Lower leg skin (tissue), 4 donors: ENCODE measurements at regions not wholly inside any gene's neighbourhood (a gene's known extent, or its start where the extent isn't known, plus 50 kb on each side); places are given as distances from the start of the nearest gene placed in this dataset.

Experiments
- DNase-seq, 2 donors: peaks; one replicate each; pipeline ENCODE4 v3.0.0-alpha.2; 2019; ENCODE audit warnings: low spot score in 2 of 2
- H3K4me3 ChIP-seq: fragments of 200-600 bp; sonication (generic); 2 replicates; pipeline ENCODE4 v1.5.1; 2017; ENCODE audit warnings: mild to moderate bottlenecking, low read depth; ENCODE audit not compliant: poor library complexity, severe bottlenecking
- POLR2A ChIP-seq, 2 donors: fragments of 450-650 bp; IDR thresholded peaks; one replicate each; pipeline ENCODE4 v1.6.1; 2016 to 2017; ENCODE audit warnings: antibody characterized with exemption in 2 of 2, mild to moderate bottlenecking in 1 of 2, moderate library complexity in 1 of 2
- WGBS, 2 donors: methylation state at CpG; one replicate each; pipeline ENCODE4 v1.1.5; 2018; 5-methylcytosine and 5-hydroxymethylcytosine counted together
- intact Hi-C: fragments of 100-400 bp; cut with DNase I; formaldehyde crosslinking; loops from one replicate; pipeline ENCODE4 v1.15.0; 2023; ENCODE audit warnings: low total_unique reads
- TF ChIP-seq, protein P1 (sequence below), 3 donors: fragments of 450-650 bp; IDR thresholded peaks; one replicate each; pipeline ENCODE4 v1.5.1; 2016; ENCODE audit warnings: antibody characterized with exemption in 3 of 3, mild to moderate bottlenecking in 3 of 3, moderate library complexity in 2 of 3

DNA sequence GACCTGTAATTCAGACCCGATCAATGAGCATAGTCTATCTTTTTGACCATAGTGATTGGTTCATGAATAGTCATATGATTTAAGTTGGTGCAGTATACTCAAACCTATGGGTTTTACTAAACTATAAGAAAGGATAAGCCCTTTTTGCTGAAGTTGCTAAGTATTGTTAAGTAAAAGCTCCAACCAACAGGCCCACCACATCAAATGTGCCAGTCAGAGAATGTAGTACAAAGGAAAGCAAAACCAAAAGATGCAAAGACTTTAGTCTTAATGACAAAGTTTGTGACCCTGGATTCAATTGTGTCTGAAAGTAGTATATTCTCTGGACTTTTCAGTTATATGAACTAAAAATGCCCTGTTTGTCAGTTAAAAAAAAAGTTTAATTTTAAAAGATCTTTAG lies 208.1 kb upstream of the TET2 start:
- no peak overlapping the region for H3K4me3 ChIP-seq
- intact Hi-C loops, result no loop called here
- WGBS, 2 donors, result 93 to 94% methylated on average over 1 of the region's 1 CpG
- TF ChIP-seq, protein P1, sequence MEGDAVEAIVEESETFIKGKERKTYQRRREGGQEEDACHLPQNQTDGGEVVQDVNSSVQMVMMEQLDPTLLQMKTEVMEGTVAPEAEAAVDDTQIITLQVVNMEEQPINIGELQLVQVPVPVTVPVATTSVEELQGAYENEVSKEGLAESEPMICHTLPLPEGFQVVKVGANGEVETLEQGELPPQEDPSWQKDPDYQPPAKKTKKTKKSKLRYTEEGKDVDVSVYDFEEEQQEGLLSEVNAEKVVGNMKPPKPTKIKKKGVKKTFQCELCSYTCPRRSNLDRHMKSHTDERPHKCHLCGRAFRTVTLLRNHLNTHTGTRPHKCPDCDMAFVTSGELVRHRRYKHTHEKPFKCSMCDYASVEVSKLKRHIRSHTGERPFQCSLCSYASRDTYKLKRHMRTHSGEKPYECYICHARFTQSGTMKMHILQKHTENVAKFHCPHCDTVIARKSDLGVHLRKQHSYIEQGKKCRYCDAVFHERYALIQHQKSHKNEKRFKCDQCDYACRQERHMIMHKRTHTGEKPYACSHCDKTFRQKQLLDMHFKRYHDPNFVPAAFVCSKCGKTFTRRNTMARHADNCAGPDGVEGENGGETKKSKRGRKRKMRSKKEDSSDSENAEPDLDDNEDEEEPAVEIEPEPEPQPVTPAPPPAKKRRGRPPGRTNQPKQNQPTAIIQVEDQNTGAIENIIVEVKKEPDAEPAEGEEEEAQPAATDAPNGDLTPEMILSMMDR (IDR thresholded peaks at IDR 0.05), result no peak
- TF ChIP-seq POLR2A (IDR thresholded peaks at IDR 0.05), result no peak
- DNase-seq, result no peak

DNA sequence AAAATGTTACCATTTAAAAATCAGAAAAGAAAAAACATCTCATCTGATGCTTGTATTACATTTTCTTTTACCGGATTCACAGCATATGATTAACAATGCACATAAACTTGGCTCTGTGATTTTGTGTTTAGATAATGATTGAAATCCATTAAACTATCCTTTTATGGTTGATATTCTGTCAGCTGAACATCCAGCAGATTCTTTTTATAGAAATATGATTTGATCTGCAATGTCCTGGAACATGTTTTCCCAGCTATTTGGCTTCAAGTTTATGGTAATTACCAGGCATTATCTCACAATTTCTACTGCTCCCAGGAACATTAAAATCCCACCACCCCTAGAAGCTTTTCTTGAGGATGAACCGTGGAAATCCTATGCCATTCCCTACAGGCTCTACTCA lies 205.7 kb upstream of the TET2 start:
- DNase-seq, result no peak
- WGBS, 2 donors, result 51 to 68% methylated on average over 2 of the region's 2 CpGs
- TF ChIP-seq, protein P1 (IDR thresholded peaks at IDR 0.05), result no peak
- TF ChIP-seq POLR2A (IDR thresholded peaks at IDR 0.05), result no peak
- intact Hi-C loops, result no loop called here
- no peak overlapping the region for H3K4me3 ChIP-seq

DNA sequence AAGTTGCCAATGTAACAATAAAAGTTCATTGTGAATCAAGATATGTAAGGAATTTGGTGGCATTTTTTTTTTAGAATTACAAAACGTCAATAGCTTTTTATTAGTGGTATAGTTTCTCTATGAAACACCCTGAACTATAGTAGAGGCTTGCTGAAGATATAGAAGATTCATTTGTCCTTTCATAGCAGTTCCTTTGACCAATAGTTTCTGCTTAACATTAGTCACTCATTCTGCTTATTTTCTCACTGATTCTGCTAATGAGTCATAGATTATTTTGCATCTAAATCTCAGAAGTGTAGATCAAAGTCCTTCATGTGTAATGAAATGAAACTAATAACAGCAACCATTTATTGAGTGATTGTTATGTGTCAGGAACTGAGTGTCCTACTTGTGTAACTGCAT lies 205.0 kb upstream of the TET2 start:
- intact Hi-C loops, result no loop called here
- WGBS, 2 donors, result 20 to 33% methylated on average over 1 of the region's 1 CpG
- no peak overlapping the region for H3K4me3 ChIP-seq
- no peak for TF ChIP-seq POLR2A (IDR thresholded peaks at IDR 0.05)
- TF ChIP-seq, protein P1 (IDR thresholded peaks at IDR 0.05), result no peak
- DNase-seq, result no peak

DNA sequence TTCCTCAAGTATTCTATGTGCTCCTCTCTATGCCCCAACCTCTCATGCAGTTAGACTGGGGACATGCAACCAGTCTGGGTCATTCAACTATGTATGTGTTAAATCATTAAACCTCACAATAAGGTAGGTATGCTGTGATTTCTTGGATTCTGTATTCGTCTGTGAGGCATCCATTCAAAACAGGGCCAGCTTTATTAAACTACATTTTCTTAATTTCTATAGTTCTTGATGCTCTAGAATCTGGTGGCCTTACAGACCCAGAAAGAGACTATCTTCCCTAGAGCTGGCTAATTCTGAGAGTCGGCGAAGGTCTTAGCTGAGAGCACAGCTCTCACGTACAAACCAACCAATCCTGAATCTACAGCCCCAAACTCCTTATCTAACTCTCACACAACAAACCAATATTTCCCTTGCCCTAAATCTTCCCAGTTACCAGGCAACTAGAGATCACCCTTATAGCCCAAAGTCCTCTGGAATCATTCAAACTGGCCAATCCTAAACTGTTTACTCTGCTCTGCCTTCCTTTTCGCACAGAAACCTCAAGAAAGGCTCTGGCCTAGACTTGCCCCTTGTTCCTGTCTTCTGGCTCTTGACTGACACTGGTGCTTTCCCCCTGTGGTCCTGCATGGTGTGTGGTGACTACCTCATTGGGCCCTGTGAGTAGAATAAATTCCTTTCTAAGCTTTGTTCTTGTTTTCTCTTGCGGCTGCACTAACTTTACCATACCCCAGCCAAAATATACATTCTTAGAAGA lies 203.5 kb upstream of the TET2 start:
- no peak for TF ChIP-seq POLR2A (IDR thresholded peaks at IDR 0.05)
- TF ChIP-seq, protein P1 (IDR thresholded peaks at IDR 0.05), result no peak
- intact Hi-C loops, result no loop called here
- no peak for DNase-seq
- 78 to 83% methylated on average over 6 of the region's 6 CpGs for whole genome bisulfite sequencing, 2 donors
- no peak overlapping the region for H3K4me3 ChIP-seq

DNA sequence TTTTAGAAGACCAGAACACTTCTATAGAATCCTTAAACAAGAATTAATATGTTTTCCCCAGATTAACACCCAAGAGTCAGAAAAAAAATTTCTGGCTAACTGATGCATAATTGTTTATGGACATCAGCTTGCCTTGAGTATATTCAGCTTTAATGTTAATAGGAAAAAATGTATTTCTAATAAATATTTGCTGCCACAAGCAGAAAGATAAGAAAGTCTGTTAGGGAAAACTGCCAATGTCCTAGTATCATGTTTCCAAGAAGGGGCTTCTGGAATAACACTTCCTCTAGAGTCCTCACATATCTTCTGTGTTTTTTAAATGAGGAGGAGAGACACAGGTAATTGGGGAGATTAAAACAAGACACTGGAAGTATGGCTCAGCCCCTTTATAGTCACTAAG lies 202.1 kb upstream of the TET2 start:
- intact Hi-C loops, result no loop called here
- DNase-seq, result no peak

More for the DNA sequence above, 202.1 kb upstream of the TET2 start:
- TF ChIP-seq, protein P1 (IDR thresholded peaks at IDR 0.05), result no peak
- no peak for TF ChIP-seq POLR2A (IDR thresholded peaks at IDR 0.05)
- no peak overlapping the region for H3K4me3 ChIP-seq
